ENCODE measurements at regions not wholly inside any gene's neighbourhood (a gene's known extent, or its start where the extent isn't known, plus 50 kb on each side); places are given as distances from the start of the nearest gene placed in this dataset.

DNA sequence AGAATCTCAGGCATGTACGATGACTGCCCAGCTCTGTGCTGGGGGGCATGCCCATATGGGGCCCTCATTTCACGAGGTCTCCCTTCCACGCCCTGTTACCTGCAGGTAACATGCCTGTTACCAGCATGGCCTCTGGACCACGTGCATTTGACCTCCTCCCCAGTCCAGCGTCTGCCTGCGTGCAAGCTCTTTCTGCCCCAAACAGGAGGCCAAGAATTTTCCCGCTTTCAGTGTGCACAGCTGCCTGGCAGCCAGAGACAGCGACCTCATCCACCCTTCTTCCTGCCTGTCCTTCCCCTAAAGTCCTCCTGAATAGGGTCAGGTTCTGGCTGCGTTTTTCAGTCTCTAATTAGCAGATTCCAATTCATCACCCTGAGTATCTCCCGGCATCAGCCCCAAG, 306.5 kb upstream of the ZFHX3 start:
- Histone ChIP-seq H3K18ac (ENCODE audit: low read length) (no peak overlapping the region), H3K36me3 (ENCODE audit: control insufficient read depth in 1 of 2, insufficient read depth in 2 of 2, low read length in 2 of 2) (no peaks in the 10 kb centered on the region), H2AFZ (ENCODE audit: insufficient read depth, low read length, poor library complexity) (no peak overlapping the region), H3K4me2 (ENCODE audit: low read length) (no peak overlapping the region), H2BK12ac (ENCODE audit: low read length) (no peak overlapping the region), H2BK5ac (ENCODE audit: low read depth, low read length, poor library complexity) (no peak overlapping the region), H3K79me2 (ENCODE audit: control insufficient read depth, insufficient read depth, low read length, poor library complexity) (no peaks in the 10 kb centered on the region), H3K4me1 (ENCODE audit: control insufficient read depth in 1 of 2, insufficient read depth in 2 of 2, low read length in 2 of 2) (no peaks in the 10 kb centered on the region), H3K27ac (ENCODE audit: low read depth, low read length) (no peak overlapping the region), H3K27me3 (ENCODE audit: insufficient read depth, low read length) (no peaks in the 10 kb centered on the region), H3K79me1 (ENCODE audit: low read length) (no peaks in the 10 kb centered on the region), H2AK5ac (ENCODE audit: low read length) (no peak overlapping the region), H4K91ac (ENCODE audit: low read depth, low read length) (no peak overlapping the region), H3K14ac (ENCODE audit: low read length) (no peak overlapping the region), H3K9ac (ENCODE audit: low read length) (no peak overlapping the region), H4K8ac (ENCODE audit: low read depth, low read length) (no peak overlapping the region), H4K12ac (ENCODE audit: low read depth, low read length) (no peak overlapping the region), H3K4ac (ENCODE audit: low read depth, low read length) (no peak overlapping the region), H3K9me3 (ENCODE audit: insufficient read depth, low read depth, low read length) (peaks cover 2% of the 10 kb centered on the region), H3K23ac (ENCODE audit: low read length) (no peak overlapping the region), H2BK120ac (ENCODE audit: insufficient read depth, low read length, poor library complexity) (no peak overlapping the region), H3K4me3 (ENCODE audit: low read depth, low read length) (no peak overlapping the region)
- DNase-seq: peak; percentile 58 to 68
- WGBS (ENCODE audit: extremely low coverage, insufficient coverage, insufficient read length): no CpG with 5 or more reads among the region's 10 CpGs

DNA sequence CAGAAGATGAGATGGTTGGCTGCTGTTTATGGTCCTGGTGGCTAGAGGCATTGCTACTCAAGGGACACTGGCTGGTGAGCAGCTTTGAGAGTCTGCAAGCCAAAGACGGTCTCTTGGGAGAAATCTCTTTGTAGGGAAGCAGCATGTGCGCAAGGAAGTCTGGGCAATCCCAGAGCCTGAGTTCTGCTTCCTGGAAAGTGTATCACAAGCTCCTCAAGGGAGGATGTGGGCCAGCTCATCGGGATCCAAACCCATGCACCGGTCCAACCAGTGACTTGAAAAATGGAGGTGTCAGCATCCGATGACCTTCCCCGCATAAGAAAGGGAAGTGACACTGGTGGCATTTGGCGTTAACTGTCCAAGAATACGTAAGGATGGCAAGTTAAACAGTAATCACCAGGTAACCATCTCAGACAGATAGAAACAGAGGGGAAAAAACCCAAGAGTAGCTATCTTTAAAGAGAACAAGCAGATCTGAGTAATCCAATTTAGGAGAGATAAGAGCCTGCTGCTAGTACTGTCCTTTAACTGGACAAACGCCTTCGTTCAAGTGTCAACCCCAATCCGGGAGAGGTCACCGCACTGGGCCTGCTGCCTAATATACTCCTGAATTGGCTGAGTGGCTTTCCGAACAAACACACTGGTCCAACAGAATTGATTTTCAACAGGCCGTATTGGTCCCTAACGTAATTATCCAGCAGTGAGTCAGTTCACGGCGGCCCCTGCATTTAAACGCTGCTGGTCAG, 303.0 kb upstream of the ZFHX3 start:
- Histone ChIP-seq H2AFZ (ENCODE audit: insufficient read depth, low read length, poor library complexity) (no peak overlapping the region), H3K4me3 (ENCODE audit: low read depth, low read length) (no peak overlapping the region), H2BK120ac (ENCODE audit: insufficient read depth, low read length, poor library complexity) (no peak overlapping the region), H2AK5ac (ENCODE audit: low read length) (no peak overlapping the region), H3K27ac (ENCODE audit: low read depth, low read length) (no peak overlapping the region), H3K23ac (ENCODE audit: low read length) (no peak overlapping the region), H2BK12ac (ENCODE audit: low read length) (no peak overlapping the region), H3K36me3 (ENCODE audit: control insufficient read depth in 1 of 2, insufficient read depth in 2 of 2, low read length in 2 of 2) (no peaks in the 10 kb centered on the region), H3K79me1 (ENCODE audit: low read length) (no peaks in the 10 kb centered on the region), H3K4me2 (ENCODE audit: low read length) (no peak overlapping the region), H3K9ac (ENCODE audit: low read length) (no peak overlapping the region), H3K4ac (ENCODE audit: low read depth, low read length) (no peak overlapping the region), H3K18ac (ENCODE audit: low read length) (no peak overlapping the region), H3K9me3 (ENCODE audit: insufficient read depth, low read depth, low read length) (peaks cover 3% of the 10 kb centered on the region), H2BK5ac (ENCODE audit: low read depth, low read length, poor library complexity) (no peak overlapping the region), H3K14ac (ENCODE audit: low read length) (no peak overlapping the region), H4K91ac (ENCODE audit: low read depth, low read length) (no peak overlapping the region), H4K8ac (ENCODE audit: low read depth, low read length) (no peak overlapping the region), H3K4me1 (ENCODE audit: control insufficient read depth in 1 of 2, insufficient read depth in 2 of 2, low read length in 2 of 2) (no peaks in the 10 kb centered on the region), H4K12ac (ENCODE audit: low read depth, low read length) (no peak overlapping the region), H3K27me3 (ENCODE audit: insufficient read depth, low read length) (no peaks in the 10 kb centered on the region), H3K79me2 (ENCODE audit: control insufficient read depth, insufficient read depth, low read length, poor library complexity) (no peaks in the 10 kb centered on the region)
- WGBS (ENCODE audit: extremely low coverage, insufficient coverage, insufficient read length): no CpG with 5 or more reads among the region's 18 CpGs
- DNase-seq: no peak

DNA sequence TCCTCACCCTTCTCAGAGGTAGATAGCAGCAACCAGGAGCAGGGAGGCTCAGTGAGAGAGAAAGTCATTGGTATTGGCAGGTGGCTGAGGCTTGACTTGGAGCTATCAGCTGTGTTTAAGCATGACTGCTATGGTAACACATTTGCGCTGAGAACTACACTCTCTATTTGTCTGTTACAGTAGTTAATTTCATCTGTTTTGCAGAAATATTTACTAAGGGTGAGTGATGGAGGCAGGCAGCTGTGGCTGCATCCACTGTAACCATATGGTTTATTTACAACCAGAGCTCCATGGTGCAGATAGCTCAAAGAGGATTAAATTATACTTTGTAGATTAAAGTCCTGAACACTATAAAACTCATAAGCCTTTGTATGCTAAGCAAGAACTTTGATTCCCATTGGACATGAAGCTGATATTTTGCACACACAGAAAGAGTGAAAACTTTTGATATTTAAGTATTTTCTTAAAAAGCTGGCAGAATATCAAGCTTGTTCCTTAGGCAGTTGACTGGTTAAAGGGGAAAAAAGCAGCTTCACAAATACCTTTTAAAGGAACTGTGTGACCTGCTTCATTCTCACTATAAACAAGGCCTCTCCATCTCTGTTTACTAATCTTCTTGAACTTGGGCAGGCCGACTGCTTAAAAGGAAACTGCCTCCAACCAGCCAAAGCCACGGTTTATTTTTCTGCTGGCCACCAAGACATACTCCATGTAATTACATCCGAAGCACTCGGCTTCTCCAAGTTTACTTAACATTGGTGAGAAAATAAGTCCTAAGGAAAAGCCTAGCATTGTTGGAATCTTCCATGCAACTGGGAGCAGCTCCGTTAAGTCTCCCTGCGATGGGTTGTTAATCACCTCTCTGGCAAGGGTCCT, 299.8 kb upstream of the ZFHX3 start:
- H2AK5ac ChIP-seq (ENCODE audit: low read length): no peak overlapping the region
- no peak overlapping the region for H3K4me3 ChIP-seq (ENCODE audit: low read depth, low read length)
- no peak for DNase-seq
- H3K27ac ChIP-seq (ENCODE audit: low read depth, low read length): no peak overlapping the region
- H4K91ac ChIP-seq (ENCODE audit: low read depth, low read length): no peak overlapping the region
- H3K18ac ChIP-seq (ENCODE audit: low read length): no peak overlapping the region
- no peak overlapping the region for H3K4me2 ChIP-seq (ENCODE audit: low read length)
- no peak overlapping the region for H4K12ac ChIP-seq (ENCODE audit: low read depth, low read length)
- no peak overlapping the region for H2BK120ac ChIP-seq (ENCODE audit: insufficient read depth, low read length, poor library complexity)
- no peak overlapping the region for H3K9ac ChIP-seq (ENCODE audit: low read length)
- H3K36me3 ChIP-seq (ENCODE audit: control insufficient read depth in 1 of 2, insufficient read depth in 2 of 2, low read length in 2 of 2): no peaks in the 10 kb centered on the region
- H3K9me3 ChIP-seq (ENCODE audit: insufficient read depth, low read depth, low read length): peaks cover 2% of the 10 kb centered on the region
- H3K14ac ChIP-seq (ENCODE audit: low read length): no peak overlapping the region
- no peaks in the 10 kb centered on the region for H3K4me1 ChIP-seq (ENCODE audit: control insufficient read depth in 1 of 2, insufficient read depth in 2 of 2, low read length in 2 of 2)
- no peak overlapping the region for H3K23ac ChIP-seq (ENCODE audit: low read length)
- no peak overlapping the region for H2AFZ ChIP-seq (ENCODE audit: insufficient read depth, low read length, poor library complexity)
- no peak overlapping the region for H2BK5ac ChIP-seq (ENCODE audit: low read depth, low read length, poor library complexity)
- H3K79me2 ChIP-seq (ENCODE audit: control insufficient read depth, insufficient read depth, low read length, poor library complexity): no peaks in the 10 kb centered on the region
- H3K79me1 ChIP-seq (ENCODE audit: low read length): no peaks in the 10 kb centered on the region
- H2BK12ac ChIP-seq (ENCODE audit: low read length): no peak overlapping the region
- H4K8ac ChIP-seq (ENCODE audit: low read depth, low read length): no peak overlapping the region
- no peak overlapping the region for H3K4ac ChIP-seq (ENCODE audit: low read depth, low read length)
- WGBS (ENCODE audit: extremely low coverage, insufficient coverage, insufficient read length): no CpG with 5 or more reads among the region's 7 CpGs
- no peaks in the 10 kb centered on the region for H3K27me3 ChIP-seq (ENCODE audit: insufficient read depth, low read length)

DNA sequence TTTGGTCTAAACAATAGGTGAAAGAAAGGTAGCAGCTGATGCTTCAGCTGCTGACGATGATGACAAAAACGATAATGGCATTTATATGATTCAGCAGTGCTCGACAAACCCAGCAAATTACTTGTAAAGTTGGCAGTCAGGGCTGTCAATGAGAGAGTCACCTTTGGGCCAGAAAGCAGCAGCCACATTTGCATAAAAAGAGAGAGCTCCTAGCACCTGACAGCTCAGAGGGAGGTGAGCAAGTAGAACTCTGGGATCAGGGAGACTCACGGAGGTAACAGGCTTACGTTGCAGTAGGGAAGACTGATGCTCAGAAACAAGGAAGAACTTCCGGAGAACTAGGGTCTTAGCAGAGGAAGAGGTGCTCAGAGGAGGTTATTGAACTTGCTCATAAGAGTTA, 291.9 kb upstream of the ZFHX3 start:
- Histone ChIP-seq H2AFZ (ENCODE audit: insufficient read depth, low read length, poor library complexity) (no peak overlapping the region), H2BK5ac (ENCODE audit: low read depth, low read length, poor library complexity) (no peak overlapping the region), H3K4me1 (ENCODE audit: control insufficient read depth in 1 of 2, insufficient read depth in 2 of 2, low read length in 2 of 2) (no peaks in the 10 kb centered on the region), H3K79me1 (ENCODE audit: low read length) (no peaks in the 10 kb centered on the region), H3K9ac (ENCODE audit: low read length) (no peak overlapping the region), H3K27me3 (ENCODE audit: insufficient read depth, low read length) (no peaks in the 10 kb centered on the region), H3K79me2 (ENCODE audit: control insufficient read depth, insufficient read depth, low read length, poor library complexity) (no peaks in the 10 kb centered on the region), H3K4me3 (ENCODE audit: low read depth, low read length) (no peak overlapping the region), H3K23ac (ENCODE audit: low read length) (no peak overlapping the region), H3K14ac (ENCODE audit: low read length) (no peak overlapping the region), H2AK5ac (ENCODE audit: low read length) (no peak overlapping the region), H4K8ac (ENCODE audit: low read depth, low read length) (no peak overlapping the region), H4K91ac (ENCODE audit: low read depth, low read length) (no peak overlapping the region), H3K4me2 (ENCODE audit: low read length) (no peak overlapping the region), H3K36me3 (ENCODE audit: control insufficient read depth in 1 of 2, insufficient read depth in 2 of 2, low read length in 2 of 2) (no peaks in the 10 kb centered on the region), H2BK120ac (ENCODE audit: insufficient read depth, low read length, poor library complexity) (no peak overlapping the region), H3K18ac (ENCODE audit: low read length) (no peak overlapping the region), H3K27ac (ENCODE audit: low read depth, low read length) (no peak overlapping the region), H2BK12ac (ENCODE audit: low read length) (no peak overlapping the region), H4K12ac (ENCODE audit: low read depth, low read length) (no peak overlapping the region), H3K4ac (ENCODE audit: low read depth, low read length) (no peak overlapping the region), H3K9me3 (ENCODE audit: insufficient read depth, low read depth, low read length) (no peaks in the 10 kb centered on the region)
- no CpG with 5 or more reads among the region's 6 CpGs for WGBS (ENCODE audit: extremely low coverage, insufficient coverage, insufficient read length)
- DNase-seq: peak in 1 of 2 donors; percentile 15
